ENCODE measurements at regions not wholly inside any gene's neighbourhood (a gene's known extent, or its start where the extent isn't known, plus 50 kb on each side); places are given as distances from the start of the nearest gene placed in this dataset.
"Not testable (repeated sequence)": the region's sequence is repeated elsewhere in the genome, so short reads cannot be mapped to it uniquely, and the experiment has no call there.

DNA sequence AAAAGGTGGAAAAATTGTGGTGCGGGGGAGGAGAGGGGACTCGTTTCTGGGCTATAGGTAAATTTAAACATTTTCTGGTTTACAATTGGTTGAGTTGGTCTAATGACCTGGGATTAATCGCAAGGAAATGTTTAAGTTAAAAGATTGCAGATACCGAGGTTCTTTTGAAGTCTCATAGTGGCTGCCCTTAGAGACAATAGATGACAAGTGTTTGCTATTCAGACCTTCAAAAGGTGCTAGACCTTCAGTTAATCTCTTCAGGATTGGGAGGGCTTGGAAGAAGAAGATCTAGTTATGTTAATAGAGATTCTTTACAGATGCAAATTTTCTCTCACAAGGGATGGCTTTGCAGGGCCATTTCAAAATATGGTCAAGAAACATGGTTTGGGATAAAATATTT lies 2286.1 kb upstream of the AGA start:
- Mint-ChIP-seq H3K27me3 (ENCODE audit: insufficient read depth, unreplicated experiment) (no peaks in the 10 kb centered on the region), H3K27ac (ENCODE audit: low read depth, unreplicated experiment) (no peak overlapping the region), H3K4me1 (ENCODE audit: insufficient read depth, unreplicated experiment) (no peaks in the 10 kb centered on the region), H3K4me3 (ENCODE audit: unreplicated experiment) (no peak overlapping the region), H3K9me3 (ENCODE audit: unreplicated experiment) (no peaks in the 10 kb centered on the region), H3K36me3 (ENCODE audit: insufficient read depth, unreplicated experiment) (no peaks in the 10 kb centered on the region)
- no TSS peak for BruUV-seq (replicated peaks)
- TF ChIP-seq, protein P1, sequence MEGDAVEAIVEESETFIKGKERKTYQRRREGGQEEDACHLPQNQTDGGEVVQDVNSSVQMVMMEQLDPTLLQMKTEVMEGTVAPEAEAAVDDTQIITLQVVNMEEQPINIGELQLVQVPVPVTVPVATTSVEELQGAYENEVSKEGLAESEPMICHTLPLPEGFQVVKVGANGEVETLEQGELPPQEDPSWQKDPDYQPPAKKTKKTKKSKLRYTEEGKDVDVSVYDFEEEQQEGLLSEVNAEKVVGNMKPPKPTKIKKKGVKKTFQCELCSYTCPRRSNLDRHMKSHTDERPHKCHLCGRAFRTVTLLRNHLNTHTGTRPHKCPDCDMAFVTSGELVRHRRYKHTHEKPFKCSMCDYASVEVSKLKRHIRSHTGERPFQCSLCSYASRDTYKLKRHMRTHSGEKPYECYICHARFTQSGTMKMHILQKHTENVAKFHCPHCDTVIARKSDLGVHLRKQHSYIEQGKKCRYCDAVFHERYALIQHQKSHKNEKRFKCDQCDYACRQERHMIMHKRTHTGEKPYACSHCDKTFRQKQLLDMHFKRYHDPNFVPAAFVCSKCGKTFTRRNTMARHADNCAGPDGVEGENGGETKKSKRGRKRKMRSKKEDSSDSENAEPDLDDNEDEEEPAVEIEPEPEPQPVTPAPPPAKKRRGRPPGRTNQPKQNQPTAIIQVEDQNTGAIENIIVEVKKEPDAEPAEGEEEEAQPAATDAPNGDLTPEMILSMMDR (IDR thresholded peaks at IDR 0.05; ENCODE audit: unreplicated experiment) = no peak
- intact Hi-C loops (cut with micrococcal nuclease) = no loop called here
- CTCF ChIA-PET = no interaction called here
- POLR2A ChIA-PET = no interaction called here
- DNase-seq (ENCODE audit: unreplicated experiment) = no peak

DNA sequence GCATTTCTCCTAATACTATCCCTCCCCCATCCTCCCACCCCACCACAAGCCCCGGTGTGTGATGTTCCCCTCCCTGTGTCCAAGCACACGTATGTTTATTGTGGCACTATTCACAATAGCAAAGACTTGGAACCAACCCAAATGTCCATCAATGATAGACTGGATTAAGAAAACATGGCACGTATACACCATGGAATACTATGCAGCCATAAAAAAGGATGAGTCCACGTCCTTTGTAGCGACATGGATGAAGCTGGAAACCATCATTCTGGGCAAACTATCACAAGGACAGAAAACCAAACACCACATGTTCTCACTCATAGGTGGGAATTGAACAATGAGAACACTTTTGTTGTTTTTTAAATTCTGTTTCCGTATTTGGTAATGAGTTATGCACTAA lies 2294.6 kb upstream of the AGA start:
- CTCF ChIA-PET; BruUV-seq (replicated peaks); H3K9me3 Mint-ChIP-seq (ENCODE audit: unreplicated experiment); H3K27ac Mint-ChIP-seq (ENCODE audit: low read depth, unreplicated experiment); H3K36me3 Mint-ChIP-seq (ENCODE audit: insufficient read depth, unreplicated experiment); POLR2A ChIA-PET; H3K4me1 Mint-ChIP-seq (ENCODE audit: insufficient read depth, unreplicated experiment); intact Hi-C loops (cut with micrococcal nuclease); H3K4me3 Mint-ChIP-seq (ENCODE audit: unreplicated experiment); H3K27me3 Mint-ChIP-seq (ENCODE audit: insufficient read depth, unreplicated experiment); DNase-seq (ENCODE audit: unreplicated experiment): not testable (repeated sequence)

DNA sequence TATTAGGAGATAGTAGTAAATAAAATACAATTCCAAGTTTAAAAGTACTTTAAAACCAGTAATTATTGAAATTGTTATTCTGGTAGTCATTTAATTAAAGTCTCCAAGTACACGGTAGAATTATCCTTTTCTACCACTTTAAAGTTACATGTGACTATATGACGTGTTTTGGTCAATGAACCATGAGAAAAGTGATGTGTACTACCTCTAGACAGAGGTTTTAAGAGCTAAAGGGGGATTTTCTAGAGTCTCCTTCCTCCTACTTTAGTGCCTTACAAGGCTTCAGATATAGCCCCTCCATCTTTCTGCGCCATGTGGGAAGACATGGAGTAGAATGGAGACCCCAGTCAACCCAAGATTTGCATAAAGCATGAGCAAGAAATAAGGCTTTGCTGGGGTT lies 2296.6 kb upstream of the AGA start:
- POLR2A ChIA-PET = no interaction called here
- BruUV-seq (replicated peaks) = no TSS peak
- CTCF ChIA-PET = no interaction called here
- intact Hi-C loops (cut with micrococcal nuclease) = no loop called here
- Mint-ChIP-seq H3K27ac (ENCODE audit: low read depth, unreplicated experiment) (no peak overlapping the region), H3K9me3 (ENCODE audit: unreplicated experiment) (no peaks in the 10 kb centered on the region), H3K36me3 (ENCODE audit: insufficient read depth, unreplicated experiment) (no peaks in the 10 kb centered on the region), H3K4me3 (ENCODE audit: unreplicated experiment) (no peak overlapping the region), H3K27me3 (ENCODE audit: insufficient read depth, unreplicated experiment) (no peaks in the 10 kb centered on the region), H3K4me1 (ENCODE audit: insufficient read depth, unreplicated experiment) (no peaks in the 10 kb centered on the region)
- DNase-seq (ENCODE audit: unreplicated experiment) = no peak
- TF ChIP-seq, protein P1 (IDR thresholded peaks at IDR 0.05; ENCODE audit: unreplicated experiment) = no peak

DNA sequence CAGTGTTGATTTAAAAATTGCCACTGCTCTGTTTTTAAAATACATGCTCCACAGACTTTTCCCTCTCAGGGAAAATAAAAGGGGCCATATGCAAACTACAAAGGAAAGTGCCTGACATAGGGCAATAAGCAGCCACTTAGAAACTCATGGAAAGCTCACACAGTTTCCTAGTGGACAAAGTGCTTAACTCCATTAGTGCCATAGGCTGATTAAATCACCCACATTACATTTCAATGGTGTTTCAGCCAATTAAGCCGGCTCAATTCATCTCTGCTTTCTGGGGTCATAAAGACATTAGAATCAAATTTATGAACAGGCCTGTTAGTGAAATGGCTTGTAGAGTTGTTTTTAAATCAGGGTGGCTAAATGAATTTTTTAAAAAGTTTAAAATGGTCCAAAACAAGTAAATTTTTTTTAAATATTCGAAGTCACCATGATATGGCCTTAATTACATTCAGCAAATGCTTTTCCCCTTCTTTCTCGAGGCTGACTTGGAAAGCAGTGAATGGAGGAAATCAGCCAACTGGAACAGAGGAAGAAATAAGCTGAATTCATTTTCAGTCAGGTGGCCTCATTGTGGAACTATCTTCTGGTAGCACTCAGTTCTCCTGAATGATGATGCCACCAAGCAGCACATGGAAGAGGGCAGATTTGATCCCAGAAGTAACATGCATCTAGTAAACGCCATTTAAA lies 2305.1 kb upstream of the AGA start:
- no TSS peak for BruUV-seq (replicated peaks)
- POLR2A ChIA-PET = no interaction called here
- Mint-ChIP-seq H3K4me3 (ENCODE audit: unreplicated experiment) (no peak overlapping the region), H3K36me3 (ENCODE audit: insufficient read depth, unreplicated experiment) (no peaks in the 10 kb centered on the region), H3K27me3 (ENCODE audit: insufficient read depth, unreplicated experiment) (no peaks in the 10 kb centered on the region), H3K9me3 (ENCODE audit: unreplicated experiment) (no peaks in the 10 kb centered on the region), H3K27ac (ENCODE audit: low read depth, unreplicated experiment) (no peak overlapping the region), H3K4me1 (ENCODE audit: insufficient read depth, unreplicated experiment) (no peaks in the 10 kb centered on the region)
- DNase-seq (ENCODE audit: unreplicated experiment) = no peak
- TF ChIP-seq, protein P1 (IDR thresholded peaks at IDR 0.05; ENCODE audit: unreplicated experiment) = no peak
- CTCF ChIA-PET = interaction anchor here (0.7 kb wide), 1 partner anchor 1122 kb away, joined by 3 read pairs; no protein-coding TSS in a partner anchor
- intact Hi-C loops (cut with micrococcal nuclease) = no loop called here

DNA sequence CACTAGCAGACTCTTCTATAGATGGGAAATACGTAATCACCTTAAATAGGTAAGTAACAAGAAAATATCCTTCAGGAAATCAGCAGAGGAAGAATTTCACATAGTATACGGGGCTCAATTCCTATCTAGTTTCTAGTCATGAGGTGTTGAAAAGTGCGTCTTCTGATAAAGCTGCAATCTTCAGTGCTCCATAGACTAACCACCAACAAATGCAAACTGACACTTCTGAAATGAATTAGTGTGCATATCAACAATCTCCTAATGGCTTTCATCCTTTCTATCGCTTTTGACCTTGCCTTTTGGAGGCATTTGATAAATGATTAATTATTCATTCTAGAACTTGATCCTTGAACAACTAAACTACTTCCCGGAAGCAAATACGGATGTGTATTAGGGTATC lies 2306.6 kb upstream of the AGA start:
- H3K27ac Mint-ChIP-seq (ENCODE audit: low read depth, unreplicated experiment) = no peak overlapping the region
- ChIA-PET CTCF (no interaction called here), POLR2A (no interaction called here)
- no peaks in the 10 kb centered on the region for H3K9me3 Mint-ChIP-seq (ENCODE audit: unreplicated experiment)
- TF ChIP-seq, protein P1 (IDR thresholded peaks at IDR 0.05; ENCODE audit: unreplicated experiment) = no peak
- intact Hi-C loops (cut with micrococcal nuclease) = no loop called here
- H3K36me3 Mint-ChIP-seq (ENCODE audit: insufficient read depth, unreplicated experiment) = no peaks in the 10 kb centered on the region
- no peak overlapping the region for H3K4me3 Mint-ChIP-seq (ENCODE audit: unreplicated experiment)
- DNase-seq (ENCODE audit: unreplicated experiment) = no peak
- no peaks in the 10 kb centered on the region for H3K4me1 Mint-ChIP-seq (ENCODE audit: insufficient read depth, unreplicated experiment)
- no TSS peak for BruUV-seq (replicated peaks)
- no peaks in the 10 kb centered on the region for H3K27me3 Mint-ChIP-seq (ENCODE audit: insufficient read depth, unreplicated experiment)
